Loucy (cell line): ENCODE measurements at regions not wholly inside any gene's neighbourhood (a gene's known extent, or its start where the extent isn't known, plus 50 kb on each side); places are given as distances from the start of the nearest gene placed in this dataset.

Experiments used
- H2AFZ ChIP-seq: fragments of 200-600 bp; sonication (generic); 2 replicates; pipeline ENCODE4 v1.6.0; 2016; ENCODE audit warnings: antibody characterized with exemption, mild to moderate bottlenecking, low read length, moderate library complexity
- H3F3A ChIP-seq: fragments of 200-600 bp; 2 replicates; pipeline ENCODE4 v1.6.0; 2016; ENCODE audit warnings: antibody characterized with exemption, low read depth, mild to moderate bottlenecking
- H3K27me3 ChIP-seq: fragments of 200-600 bp; sonication (generic); 2 replicates; pipeline ENCODE4 v1.6.1; 2014; ENCODE audit warnings: low read length, mild to moderate bottlenecking; ENCODE audit not compliant: insufficient read depth, poor library complexity, severe bottlenecking
- H3K36me3 ChIP-seq: fragments of 200-600 bp; sonication (generic); 2 replicates; pipeline ENCODE4 v1.6.1; 2016; ENCODE audit warnings: low read length; ENCODE audit not compliant: insufficient read depth
- H3K4me1 ChIP-seq: fragments of 200-600 bp; sonication (generic); 2 replicates; pipeline ENCODE4 v1.5.1; 2014; ENCODE audit warnings: low read length, mild to moderate bottlenecking; ENCODE audit not compliant: insufficient read depth, poor library complexity, severe bottlenecking
- H3K4me2 ChIP-seq: fragments of 200-600 bp; sonication (generic); 2 replicates; pipeline ENCODE4 v1.6.0; 2014; ENCODE audit warnings: antibody characterized with exemption, low read length, low read depth, mild to moderate bottlenecking; ENCODE audit not compliant: poor library complexity, severe bottlenecking
- H3K4me3 ChIP-seq: fragments of 200-600 bp; sonication (generic); 2 replicates; pipeline ENCODE4 v1.5.1; 2014; ENCODE audit warnings: low read length, mild to moderate bottlenecking, mixed read lengths; ENCODE audit not compliant: poor library complexity, severe bottlenecking
- H3K79me2 ChIP-seq: fragments of 200-600 bp; sonication (generic); 2 replicates; pipeline ENCODE4 v1.6.1; 2014; ENCODE audit warnings: low read length; ENCODE audit not compliant: insufficient read depth
- H3K9ac ChIP-seq: fragments of 200-600 bp; sonication (generic); 2 replicates; pipeline ENCODE4 v1.6.0; 2014; ENCODE audit warnings: mild to moderate bottlenecking, low read depth, low read length, moderate library complexity; ENCODE audit not compliant: poor library complexity, severe bottlenecking
- H3K9me2 ChIP-seq: fragments of 200-600 bp; sonication (generic); replicated peaks from 2 replicates; pipeline ENCODE4 v1.6.1; 2016; ENCODE audit warnings: low read depth, low read length, mixed read lengths
- H3K9me3 ChIP-seq: fragments of 200-600 bp; sonication (generic); 2 replicates; pipeline ENCODE4 v1.6.1; 2014; ENCODE audit warnings: mild to moderate bottlenecking, antibody characterized with exemption, low read length, low read depth; ENCODE audit not compliant: insufficient read depth
- H4K20me1 ChIP-seq: fragments of 200-600 bp; sonication (generic); 2 replicates; pipeline ENCODE4 v1.6.0; 2014; ENCODE audit warnings: antibody characterized with exemption, low read length, mild to moderate bottlenecking; ENCODE audit not compliant: insufficient read depth, poor library complexity, severe bottlenecking
- CTCF ChIP-seq: fragments of 200-600 bp; sonication (generic); conservative IDR thresholded peaks from 2 replicates; pipeline ENCODE4 v1.5.1; 2014; ENCODE audit warnings: mild to moderate bottlenecking, antibody characterized with exemption, low read length
- EZH2phosphoT487 ChIP-seq: fragments of 200-600 bp; IDR thresholded peaks from 2 replicates; pipeline ENCODE4 v1.6.1; 2018; ENCODE audit warnings: antibody characterized with exemption, mild to moderate bottlenecking, moderate library complexity, borderline replicate concordance

- Histone ChIP-seq H3F3A (no peaks in the 10 kb centered on the region), H3K4me2 (no peak overlapping the region), H3K27me3 (no peaks in the 10 kb centered on the region), H3K36me3 (no peaks in the 10 kb centered on the region), H3K9ac (no peak overlapping the region), H3K9me2 (no peaks in the 10 kb centered on the region), H2AFZ (no peak overlapping the region), H4K20me1 (no peaks in the 10 kb centered on the region), H3K9me3 (no peaks in the 10 kb centered on the region), H3K4me3 (no peak overlapping the region), H3K4me1 (no peaks in the 10 kb centered on the region), H3K79me2 (no peaks in the 10 kb centered on the region)
- TF ChIP-seq EZH2phosphoT487 (no peak), CTCF (no peak)
Measured at GRCh38 chr11:97229936-97230335, 840.1 kb downstream of the JRKL start.

- H3F3A ChIP-seq, result no peaks in the 10 kb centered on the region
- H3K4me1 ChIP-seq, result no peaks in the 10 kb centered on the region
- H3K36me3 ChIP-seq, result no peaks in the 10 kb centered on the region
- no peaks in the 10 kb centered on the region for H3K9me3 ChIP-seq
- H3K9ac ChIP-seq, result no peak overlapping the region
- no peaks in the 10 kb centered on the region for H3K27me3 ChIP-seq
- no peaks in the 10 kb centered on the region for H3K9me2 ChIP-seq
- H4K20me1 ChIP-seq, result no peaks in the 10 kb centered on the region
- no peak overlapping the region for H3K4me3 ChIP-seq
- no peak overlapping the region for H3K4me2 ChIP-seq
- H3K79me2 ChIP-seq, result no peaks in the 10 kb centered on the region
- no peak overlapping the region for H2AFZ ChIP-seq
- TF ChIP-seq CTCF, result no peak
- TF ChIP-seq EZH2phosphoT487, result no peak
Measured at GRCh38 chr11:97231231-97231630, 841.4 kb downstream of the JRKL start.

GRCh38 chr11:97234016-97234415, 844.2 kb downstream of the JRKL start:
- H3K4me1 ChIP-seq, result no peaks in the 10 kb centered on the region
- H3K9ac ChIP-seq, result no peak overlapping the region
- H3K36me3 ChIP-seq, result no peaks in the 10 kb centered on the region
- H3K4me3 ChIP-seq, result no peak overlapping the region
- no peak overlapping the region for H2AFZ ChIP-seq
- no peaks in the 10 kb centered on the region for H3K9me2 ChIP-seq
- TF ChIP-seq EZH2phosphoT487, result no peak
- no peak for TF ChIP-seq CTCF
- H3K4me2 ChIP-seq, result no peak overlapping the region
- no peaks in the 10 kb centered on the region for H4K20me1 ChIP-seq
- no peaks in the 10 kb centered on the region for H3K79me2 ChIP-seq
- no peaks in the 10 kb centered on the region for H3F3A ChIP-seq
- no peaks in the 10 kb centered on the region for H3K27me3 ChIP-seq
- H3K9me3 ChIP-seq, result no peaks in the 10 kb centered on the region
